B cell (primary cell): ENCODE measurements at regions not wholly inside any gene's neighbourhood (a gene's known extent, or its start where the extent isn't known, plus 50 kb on each side); places are given as distances from the start of the nearest gene placed in this dataset.

Source experiments
- ATAC-seq: fragments of 200-7000 bp; cut with Tn5 transposase; one replicate; pipeline ENCODE4 v1.10.0; 2021; ENCODE audit warnings: low read depth, mild to moderate bottlenecking, moderate number of reproducible peaks, moderate library complexity
- CTCF ChIA-PET: fragments of 350-600 bp; sonication (Branson Sonifier 250); formaldehyde crosslinking; loops from one replicate; lab custom pipeline; 2021; ENCODE audit warnings: antibody characterized with exemption, inconsistent platforms; lab: Charles Lee
- POLR2A ChIA-PET: fragments of 350-600 bp; sonication (Branson Sonifier 250); formaldehyde crosslinking; loops from one replicate; lab custom pipeline; 2021; ENCODE audit warnings: antibody characterized with exemption; lab: Charles Lee
- DNase-seq: peaks from one replicate; pipeline ENCODE4 v3.0.0; 2013
- H2AFZ ChIP-seq: 2 replicates; pipeline ENCODE4 v1.6.1; 2012; ENCODE audit warnings: mild to moderate bottlenecking, low read depth, low read length; ENCODE audit not compliant: insufficient read depth, poor library complexity, severe bottlenecking
- H3K27ac ChIP-seq, 2 donors: 1 replicate in 1 of 2; 2 replicates in 1 of 2; pipeline ENCODE4 v1.5.1; 2012 to 2013; ENCODE audit warnings: low read length in 2 of 2, mild to moderate bottlenecking in 2 of 2, moderate library complexity in 1 of 2
- H3K27me3 ChIP-seq, 4 experiments: fragments of 200-600 bp in 1 of 4; sonication (generic) in 1 of 4; replicated peaks in 1 of 4; 1 replicate in 2 of 4; 2 replicates in 2 of 4; pipeline versions ENCODE4 v1.6.1 to v1.7.0; 2013 to 2016; ENCODE audit warnings: low read length in 3 of 4, mild to moderate bottlenecking in 2 of 4, mixed read lengths in 1 of 4, moderate library complexity in 1 of 4; ENCODE audit not compliant: insufficient read depth in 4 of 4, control insufficient read depth in 3 of 4; ENCODE audit errors: control extremely low read depth in 1 of 4
- H3K36me3 ChIP-seq, 2 experiments: replicated peaks in 1 of 2; 1 replicate in 1 of 2; 2 replicates in 1 of 2; pipeline versions ENCODE4 v1.6.1 to v1.7.1; 2013; ENCODE audit warnings: low read length in 1 of 2; ENCODE audit not compliant: insufficient read depth in 2 of 2, control insufficient read depth in 1 of 2; ENCODE audit errors: control extremely low read depth in 1 of 2, extremely low read depth in 1 of 2
- H3K4me1 ChIP-seq, 2 donors: fragments of 200-600 bp in 1 of 2; sonication (generic) in 1 of 2; 1 replicate in 1 of 2; 2 replicates in 1 of 2; pipeline versions ENCODE4 v1.5.1 to v1.6.1; 2013 to 2017; ENCODE audit warnings: low read length in 2 of 2; ENCODE audit not compliant: control insufficient read depth in 2 of 2, insufficient read depth in 2 of 2
- H3K4me2 ChIP-seq: replicated peaks from 2 replicates; pipeline ENCODE3; 2012; ENCODE audit warnings: mild to moderate bottlenecking, low read depth, low read length; ENCODE audit not compliant: poor library complexity, severe bottlenecking
- H3K4me3 ChIP-seq, 5 experiments: fragments of 200-600 bp in 1 of 5; sonication (generic) in 1 of 5; 1 replicate in 3 of 5; 2 replicates in 2 of 5; pipeline versions ENCODE4 v1.5.1 to v1.7.0; 2011 to 2016; ENCODE audit warnings: low read length in 4 of 5, mild to moderate bottlenecking in 4 of 5, low read depth in 2 of 5, control low read depth in 1 of 5, moderate library complexity in 1 of 5; ENCODE audit not compliant: insufficient read depth in 1 of 5; ENCODE audit errors: control extremely low read depth in 1 of 5, extremely low read depth in 1 of 5
- H3K79me2 ChIP-seq: fragments of 200-600 bp; sonication (generic); one replicate; pipeline ENCODE4 v1.6.0; 2016; ENCODE audit warnings: low read length; ENCODE audit not compliant: control insufficient read depth, insufficient read depth
- H3K9ac ChIP-seq: fragments of 200-600 bp; sonication (generic); 2 replicates; pipeline ENCODE4 v1.6.1; 2017; ENCODE audit warnings: mild to moderate bottlenecking, low read length, moderate library complexity
- H3K9me3 ChIP-seq, 3 donors: one replicate each; pipeline versions ENCODE4 v1.6.1 to v1.7.1; 2013; ENCODE audit warnings: low read length in 2 of 3; ENCODE audit not compliant: control insufficient read depth in 2 of 3, insufficient read depth in 1 of 3; ENCODE audit errors: control extremely low read depth in 1 of 3
- H4K20me1 ChIP-seq: 2 replicates; pipeline ENCODE4 v1.6.0; 2012; ENCODE audit warnings: mild to moderate bottlenecking, low read length; ENCODE audit not compliant: insufficient read depth, control insufficient read depth, poor library complexity, severe bottlenecking
- H3K27ac Mint-ChIP-seq: one replicate; pipeline ENCODE4 v1.8.0; 2021; ENCODE audit warnings: mixed read lengths
- H3K27me3 Mint-ChIP-seq: one replicate; pipeline ENCODE4 v1.8.0; 2021; ENCODE audit warnings: mixed read lengths
- H3K4me1 Mint-ChIP-seq: one replicate; pipeline ENCODE4 v1.8.0; 2021; ENCODE audit warnings: mixed read lengths
- H3K4me3 Mint-ChIP-seq: one replicate; pipeline ENCODE4 v1.8.0; 2021; ENCODE audit warnings: mixed read lengths
- H3K9me3 Mint-ChIP-seq: one replicate; pipeline ENCODE4 v1.8.0; 2022; ENCODE audit warnings: mixed read lengths; ENCODE audit not compliant: insufficient read depth
- CTCF ChIP-seq: fragments of 200-600 bp; IDR thresholded peaks from one replicate; pipeline ENCODE4 v1.8.0; 2022; ENCODE audit warnings: antibody characterized with exemption, mild to moderate bottlenecking
- EZH2 ChIP-seq: IDR thresholded peaks from 2 replicates; pipeline ENCODE4 v1.6.1; 2012; ENCODE audit warnings: borderline replicate concordance, low read depth, mild to moderate bottlenecking, moderate library complexity, low read length; ENCODE audit not compliant: insufficient read depth, poor library complexity, severe bottlenecking
- WGBS: methylation state at CpG from one replicate; pipeline ENCODE4 v1.1.5; 2013; ENCODE audit warnings: missing lambda C conversion rate; ENCODE audit not compliant: insufficient coverage; 5-methylcytosine and 5-hydroxymethylcytosine counted together
- intact Hi-C: fragments of 100-400 bp; cut with micrococcal nuclease; formaldehyde crosslinking; loops from one replicate; pipeline ENCODE4 v1.10.0; 2022

- TF ChIP-seq CTCF (no peak), EZH2 (no peak)
- no peak overlapping the region for H3K4me3 Mint-ChIP-seq
- Histone ChIP-seq H3K9ac (no peak overlapping the region), H3K4me1 (peaks cover 6 to 12% of the 10 kb centered on the region in 2 donors), H4K20me1 (no peaks in the 10 kb centered on the region), H3K4me3 (no peak overlapping the region), H3K79me2 (no peaks in the 10 kb centered on the region), H3K27ac (no peak overlapping the region), H3K27me3 (no peaks in the 10 kb centered on the region), H3K4me2 (peak overlapping the region; percentile 43), H3K36me3 (no peaks in the 10 kb centered on the region), H2AFZ (no peak overlapping the region), H3K9me3 (no peaks in the 10 kb centered on the region)
- ATAC-seq (no peak), DNase-seq (no peak)
- intact Hi-C loops = no loop called here
- peaks cover 11% of the 10 kb centered on the region for H3K4me1 Mint-ChIP-seq
- CTCF ChIA-PET = interaction anchor here (0.8 to 3.3 kb wide), 6 partner anchors 9 to 469 kb away, joined by 3 to 13 read pairs (median 4); no protein-coding TSS in a partner anchor
- POLR2A ChIA-PET = interaction anchor here (0.5 kb wide), 1 partner anchor 1797 kb away, joined by 3 read pairs; no protein-coding TSS in a partner anchor
- no peak overlapping the region for H3K27ac Mint-ChIP-seq
- H3K27me3 Mint-ChIP-seq = peaks cover 16% of the 10 kb centered on the region
- no peaks in the 10 kb centered on the region for H3K9me3 Mint-ChIP-seq
Measured at GRCh38 chr7:142534726-142535122, 214.5 kb upstream of the PRSS1 start.

GRCh38 chr7:142533920-142534319, 215.4 kb upstream of the PRSS1 start:
- peaks cover 0 to 5% (median 0%) of the 10 kb centered on the region in 4 experiments for H3K27me3 ChIP-seq
- TF ChIP-seq CTCF (no peak), EZH2 (no peak)
- H2AFZ ChIP-seq = no peak overlapping the region
- no peak overlapping the region for H3K27ac Mint-ChIP-seq
- intact Hi-C loops = no loop called here
- CTCF ChIA-PET = no interaction called here
- H3K36me3 ChIP-seq = no peaks in the 10 kb centered on the region
- no peaks in the 10 kb centered on the region for H3K9me3 ChIP-seq
- H4K20me1 ChIP-seq = no peaks in the 10 kb centered on the region
- POLR2A ChIA-PET = no interaction called here
- H3K4me1 Mint-ChIP-seq = peaks cover 11% of the 10 kb centered on the region
- DNase-seq (no peak), ATAC-seq (no peak)
- H3K9ac ChIP-seq = no peak overlapping the region
- no peak overlapping the region for H3K27ac ChIP-seq
- H3K4me3 Mint-ChIP-seq = no peak overlapping the region
- H3K4me3 ChIP-seq = no peak overlapping the region
- no CpG with 5 or more reads among the region's 2 CpGs for WGBS
- peaks cover 6 to 12% of the 10 kb centered on the region in 2 donors for H3K4me1 ChIP-seq
- peaks cover 16% of the 10 kb centered on the region for H3K27me3 Mint-ChIP-seq
- no peak overlapping the region for H3K4me2 ChIP-seq
- H3K79me2 ChIP-seq = no peaks in the 10 kb centered on the region
- H3K9me3 Mint-ChIP-seq = no peaks in the 10 kb centered on the region
